Stimulated activated CD4-positive, alpha-beta T cell treated with anti-CD3 and anti-CD28 coated beads, Interleukin-15, amount 100 ng/mL, for 48 hours (primary cell): ENCODE measurements at regions not wholly inside any gene's neighbourhood (a gene's known extent, or its start where the extent isn't known, plus 50 kb on each side); places are given as distances from the start of the nearest gene placed in this dataset.
A peak's percentile ranks its signal among the peaks of the same experiment; 100 is the strongest.

Experiments
- DNase-seq, 2 donors: peaks; one replicate each; pipeline ENCODE4 v3.0.0-alpha.2; 2020; ENCODE audit warnings: low read depth in 2 of 2

- DNase-seq: no peak
Measured at GRCh38 chr10:113323985-113324384, 228.9 kb upstream of the HABP2 start.

DNA sequence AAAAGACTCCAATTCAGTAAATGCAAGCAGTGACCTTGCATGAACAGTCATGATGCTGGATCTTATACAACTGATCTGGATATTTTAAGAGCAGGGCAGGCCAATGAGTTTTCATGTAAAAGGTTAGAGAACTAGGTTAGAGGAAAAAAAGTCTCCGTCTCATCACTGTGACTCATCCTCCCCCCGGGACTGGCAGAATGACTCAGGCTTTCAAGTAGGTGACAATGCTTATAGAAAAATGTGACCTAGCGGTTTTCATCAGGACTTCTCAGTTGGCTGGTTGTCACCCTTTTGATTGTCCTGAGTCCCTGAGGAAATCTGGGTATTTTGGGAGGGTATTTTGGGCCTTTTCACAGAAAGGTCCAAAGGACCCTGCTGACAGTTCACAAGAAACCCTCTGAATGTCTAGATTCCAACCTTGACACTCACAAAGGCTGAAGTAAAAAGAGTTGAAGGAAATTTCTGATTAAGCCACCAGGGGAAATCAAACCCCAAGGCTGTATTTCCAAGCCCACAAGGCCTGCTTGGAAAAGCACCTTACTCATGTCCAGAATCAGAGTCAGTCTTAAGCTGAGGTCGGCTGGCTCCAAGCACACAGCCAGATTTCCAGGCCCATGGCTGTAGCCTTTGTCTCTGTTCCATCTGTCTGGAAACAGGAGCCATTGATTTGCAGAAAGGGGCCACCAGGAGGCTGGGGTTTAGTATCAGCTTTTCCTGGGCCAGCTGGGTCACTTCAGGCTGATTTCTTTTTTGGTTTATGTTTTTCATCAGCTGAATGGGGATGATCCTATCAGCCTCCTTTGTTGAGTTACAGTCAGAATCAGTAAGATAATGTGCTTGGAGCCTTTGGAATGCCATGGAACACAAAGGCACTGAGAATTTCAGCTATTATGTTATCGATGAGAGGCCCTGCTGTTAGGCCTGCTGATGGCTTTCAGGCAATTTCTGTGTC lies 226.4 kb upstream of the HABP2 start:
- DNase-seq: peak; percentile 24 to 37

DNA sequence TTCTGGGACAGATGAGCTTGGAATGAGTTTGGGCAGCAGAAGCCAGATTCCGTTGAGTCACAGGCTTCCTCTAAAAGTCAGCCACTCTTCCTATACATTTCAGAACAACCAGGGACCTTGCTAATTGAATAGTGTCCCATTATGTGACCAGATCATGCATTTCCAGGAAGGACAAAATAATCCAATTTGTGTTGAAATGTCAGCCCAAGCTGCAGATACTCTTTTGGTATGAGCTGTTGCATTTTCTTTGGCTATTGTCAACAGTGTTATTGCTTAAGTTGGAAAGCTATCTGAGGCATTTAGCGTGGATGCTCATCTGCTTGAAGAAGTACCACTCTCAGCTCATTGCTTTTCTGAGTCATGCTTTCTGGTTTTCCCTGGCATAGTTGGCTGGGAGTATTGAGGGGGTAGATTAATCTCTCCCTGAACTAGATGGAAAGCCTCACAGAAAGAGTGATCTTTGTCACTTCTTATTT lies 223.7 kb upstream of the HABP2 start:
- no peak for DNase-seq

GRCh38 chr10:113331961-113332360 lies 220.9 kb upstream of the HABP2 start:
- DNase-seq: no peak

GRCh38 chr10:113333313-113333712 lies 219.5 kb upstream of the HABP2 start:
- no peak for DNase-seq

GRCh38 chr10:113335592-113335991 lies 217.3 kb upstream of the HABP2 start:
- no peak for DNase-seq

DNA sequence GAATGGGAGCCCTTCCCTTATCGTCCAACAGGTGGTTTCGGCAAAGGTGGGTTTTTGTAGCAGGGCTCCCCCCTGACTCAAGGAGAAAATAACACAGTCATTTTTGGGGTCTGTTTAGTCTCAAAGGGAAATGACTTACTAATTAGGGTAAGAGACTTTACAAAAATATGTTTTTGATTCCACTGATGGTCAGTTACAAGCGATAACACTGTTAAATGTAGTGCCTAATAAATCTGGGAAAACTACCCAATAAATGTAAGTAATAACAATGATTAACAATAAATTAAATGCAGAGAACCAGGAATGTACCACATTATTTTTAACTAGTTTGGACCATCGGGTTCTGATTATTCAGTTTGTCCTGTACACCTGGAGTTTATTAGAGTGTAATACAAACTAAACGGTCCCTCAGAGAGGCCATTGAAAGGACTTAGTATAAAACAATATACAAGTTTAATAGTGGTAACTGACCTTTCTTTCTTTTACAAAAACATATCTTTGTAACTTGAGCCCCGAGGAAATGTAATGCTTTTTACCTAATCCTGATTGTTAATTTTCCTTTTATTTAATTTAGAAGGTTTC lies 216.2 kb upstream of the HABP2 start:
- DNase-seq: no peak

GRCh38 chr10:113337142-113337541 lies 215.7 kb upstream of the HABP2 start:
- no peak for DNase-seq

GRCh38 chr10:113339121-113339520 lies 213.7 kb upstream of the HABP2 start:
- DNase-seq: no peak

GRCh38 chr10:113340282-113340681 lies 212.6 kb upstream of the HABP2 start:
- DNase-seq: no peak

- DNase-seq: no peak
Measured at GRCh38 chr10:113341138-113341537, 211.7 kb upstream of the HABP2 start.

DNA sequence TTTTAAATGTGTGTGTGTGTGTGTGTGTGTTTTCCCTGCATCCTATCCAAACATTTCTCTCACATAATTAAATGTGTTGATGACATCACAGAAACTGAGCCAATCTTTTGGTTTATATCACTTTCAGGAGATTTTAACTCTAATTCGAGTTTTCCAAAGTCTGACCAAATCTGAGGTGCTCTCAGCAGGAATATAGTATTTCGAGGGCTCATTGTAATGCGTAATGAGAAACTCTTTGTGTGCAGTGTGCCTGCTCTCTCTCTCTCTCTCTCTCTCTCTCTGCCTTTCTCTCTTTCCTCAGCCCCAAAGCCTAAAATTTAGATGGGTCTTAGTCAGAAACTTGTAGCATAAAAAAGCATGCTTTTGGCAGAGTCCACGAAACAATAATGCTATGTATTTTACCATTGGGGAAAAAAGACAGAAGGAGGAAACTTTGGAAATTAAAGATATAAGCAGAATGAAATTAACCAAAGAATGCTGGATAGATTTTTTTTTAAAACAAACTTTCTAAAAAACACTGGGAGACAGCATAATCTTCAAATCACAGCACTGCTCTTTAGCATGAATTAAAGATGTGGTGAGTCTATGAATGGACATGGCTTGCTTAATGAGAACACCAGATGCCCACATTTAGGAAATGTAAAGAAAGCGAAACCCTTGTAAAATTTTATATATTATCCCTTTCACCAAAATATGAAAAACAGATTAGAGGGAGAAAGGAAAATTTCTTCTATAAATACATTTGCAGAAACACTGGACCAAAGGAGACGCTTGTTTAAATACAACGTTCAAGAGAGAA lies 206.8 kb upstream of the HABP2 start:
- no peak for DNase-seq

- no peak for DNase-seq
Measured at GRCh38 chr10:113347508-113347907, 205.3 kb upstream of the HABP2 start.

- DNase-seq: no peak
Measured at GRCh38 chr10:113348694-113349093, 204.2 kb upstream of the HABP2 start.

GRCh38 chr10:113350311-113351040 lies 202.4 kb upstream of the HABP2 start:
- DNase-seq: no peak

DNA sequence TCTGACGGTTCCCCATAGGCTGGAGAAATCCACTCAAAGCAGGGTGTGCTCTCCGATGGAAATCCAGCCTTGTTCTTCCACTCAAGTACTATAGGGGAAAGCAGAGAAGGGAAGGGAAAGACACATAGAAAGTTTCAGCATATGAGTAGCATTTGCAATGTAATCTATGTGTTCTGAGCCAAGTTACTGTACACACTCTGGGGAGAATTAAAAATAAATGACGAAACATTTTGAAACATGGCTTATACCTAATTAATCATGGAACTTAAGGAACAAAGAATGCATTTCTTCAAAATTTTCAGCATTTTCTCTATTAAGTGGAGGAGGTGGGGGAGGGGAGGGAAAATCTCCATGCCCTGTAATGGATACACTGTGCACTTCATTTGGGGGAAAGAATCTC lies 198.1 kb upstream of the HABP2 start:
- DNase-seq: no peak

DNA sequence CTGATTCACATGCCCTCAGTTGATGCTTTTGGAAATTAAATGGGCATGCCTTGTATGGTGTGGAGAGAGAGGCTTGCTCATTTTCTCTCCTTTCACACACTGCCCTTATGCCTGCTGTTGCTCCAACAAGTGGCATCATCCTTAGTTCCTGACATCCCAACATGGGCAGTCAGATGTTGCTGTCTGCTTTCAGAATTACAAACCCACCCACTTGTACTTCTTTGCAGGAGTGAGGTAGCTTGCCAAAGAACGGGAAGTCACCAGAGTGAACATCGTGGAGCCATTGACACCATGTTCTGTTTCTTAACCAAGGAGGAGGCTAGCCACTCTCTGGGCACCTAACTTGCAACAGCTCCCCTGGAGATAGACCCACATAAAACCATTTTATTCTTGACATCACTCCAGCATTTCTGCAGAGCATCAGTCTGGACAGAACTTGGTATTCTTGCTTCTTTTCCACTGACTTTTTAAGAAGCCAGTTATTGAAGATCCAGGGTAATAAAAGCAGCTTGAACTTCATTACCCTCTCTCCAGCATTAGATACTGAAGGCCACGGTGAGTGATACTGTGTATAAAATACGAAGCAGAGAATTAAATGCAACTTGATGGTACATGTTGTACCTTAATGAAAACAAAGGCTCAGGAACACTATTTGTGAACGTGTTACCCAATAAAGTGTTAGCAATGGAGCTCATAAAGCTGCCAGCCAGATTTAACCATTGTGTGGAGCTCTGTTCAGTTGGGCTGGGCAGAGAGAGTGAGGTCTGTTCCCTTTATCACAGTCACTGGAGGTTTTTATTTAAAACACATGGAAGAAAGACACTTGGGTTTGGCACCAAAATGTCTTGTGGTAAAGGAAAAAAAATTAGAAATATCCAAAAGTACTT lies 195.8 kb upstream of the HABP2 start:
- DNase-seq: no peak

DNA sequence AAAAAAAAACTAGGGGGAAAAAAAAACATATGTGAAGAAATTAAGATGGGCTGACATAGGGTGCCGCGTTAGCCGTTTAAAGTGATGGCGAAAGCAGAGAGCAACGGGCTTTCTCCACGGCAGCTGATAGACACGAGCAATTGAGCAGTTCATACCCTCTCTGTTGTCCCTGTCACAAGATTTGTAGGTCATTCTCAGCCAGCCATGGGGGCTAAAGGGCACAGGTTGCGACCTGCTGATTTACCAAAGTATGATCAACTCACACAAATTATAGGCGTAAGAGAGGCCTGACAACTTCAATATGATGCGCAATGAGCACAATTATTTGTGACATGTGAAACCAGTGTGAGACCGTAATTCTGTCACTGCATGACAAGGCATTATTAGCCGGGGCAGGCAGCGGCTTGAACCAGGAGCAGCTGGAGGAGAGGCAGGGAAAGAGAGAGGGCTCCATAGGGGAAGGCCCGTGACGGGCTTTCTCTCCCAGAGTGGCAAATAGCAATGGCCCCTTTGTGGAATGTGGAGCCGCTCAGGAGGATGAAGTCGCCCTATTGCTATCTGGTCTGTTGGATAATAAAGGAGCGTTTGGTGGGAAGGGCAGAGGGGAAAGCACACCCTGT lies 195.1 kb upstream of the HABP2 start:
- no peak for DNase-seq

DNA sequence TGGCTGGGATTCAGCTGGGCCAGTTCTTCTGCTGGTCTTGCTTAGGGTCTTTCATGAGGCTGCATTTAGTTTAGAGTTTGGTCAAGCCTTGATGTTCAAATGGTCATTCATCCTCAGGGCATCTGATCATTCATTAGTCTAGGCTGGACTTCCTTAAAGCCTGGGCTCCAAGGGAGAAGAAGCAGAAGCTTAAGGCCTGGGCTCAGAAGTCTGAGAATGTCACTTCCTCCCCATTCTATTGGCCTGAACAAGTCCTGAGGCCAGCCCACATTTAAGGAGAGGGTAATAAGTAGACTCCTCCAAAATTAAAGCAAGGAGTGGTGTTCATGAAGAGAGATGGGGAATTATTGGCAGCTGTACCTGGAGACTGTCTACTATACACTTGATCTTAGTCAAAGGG lies 193.2 kb upstream of the HABP2 start:
- DNase-seq: no peak

DNA sequence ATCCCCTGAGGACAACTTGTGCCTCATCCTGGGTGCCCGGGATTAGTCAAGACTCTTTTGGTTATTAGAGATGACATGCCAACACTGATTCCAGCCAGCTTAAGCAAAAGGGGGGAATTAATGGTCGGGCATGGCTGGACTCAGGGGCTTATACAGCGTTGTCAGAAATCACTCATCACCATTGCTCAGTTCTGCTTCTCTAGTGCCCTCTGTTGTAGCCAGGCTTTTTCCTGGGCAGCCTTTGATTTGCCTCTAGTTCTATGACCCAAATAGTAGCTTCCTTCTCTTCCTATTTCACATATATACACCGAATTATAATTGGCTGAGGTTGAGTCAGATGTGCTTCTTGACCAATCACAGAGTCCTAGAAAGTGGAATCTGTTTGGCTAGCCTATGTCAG lies 192.0 kb upstream of the HABP2 start:
- DNase-seq: no peak
